ENCODE measurements at regions not wholly inside any gene's neighbourhood (a gene's known extent, or its start where the extent isn't known, plus 50 kb on each side); places are given as distances from the start of the nearest gene placed in this dataset.
"Not testable (repeated sequence)": the region's sequence is repeated elsewhere in the genome, so short reads cannot be mapped to it uniquely, and the experiment has no call there.

DNA sequence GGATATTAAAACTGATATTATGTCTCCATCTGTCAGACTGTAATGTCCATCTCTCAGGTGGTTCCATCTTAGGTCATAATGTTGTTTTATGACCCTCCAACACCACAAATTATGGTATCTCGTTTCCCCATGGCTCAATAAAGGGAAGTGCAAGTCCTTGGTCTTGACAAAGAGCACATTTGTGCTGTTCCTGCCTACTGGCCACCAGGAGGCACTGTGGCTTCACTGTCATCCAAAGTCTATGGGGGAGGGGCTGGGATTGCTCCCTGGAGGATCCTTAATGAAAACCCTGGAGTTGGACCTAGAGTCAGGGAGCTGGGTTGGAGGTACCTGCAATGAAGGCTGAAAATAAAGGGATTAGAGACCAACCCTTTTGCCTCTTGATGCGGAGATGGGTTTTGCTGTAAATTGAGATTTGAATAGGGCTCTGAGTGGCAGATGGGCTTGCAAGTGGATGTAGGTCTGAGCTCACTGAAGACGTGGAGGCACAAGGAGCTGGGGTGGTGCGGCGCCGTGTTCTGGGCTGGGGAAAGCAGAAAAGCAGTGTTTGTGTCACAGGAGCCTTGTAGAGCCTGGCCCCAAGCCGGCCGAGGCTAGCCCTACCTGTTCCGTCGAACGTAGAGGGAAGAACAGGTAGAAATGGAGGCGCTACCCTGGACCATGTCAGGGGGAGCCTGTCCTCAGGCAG is 180.5 kb upstream of the PRSS58 start:
- H3K27me3 Mint-ChIP-seq (ENCODE audit: unreplicated experiment) = peaks cover 3% of the 10 kb centered on the region
- peak; percentile 53 for DNase-seq (ENCODE audit: low spot score)
- TF ChIP-seq, protein P1, sequence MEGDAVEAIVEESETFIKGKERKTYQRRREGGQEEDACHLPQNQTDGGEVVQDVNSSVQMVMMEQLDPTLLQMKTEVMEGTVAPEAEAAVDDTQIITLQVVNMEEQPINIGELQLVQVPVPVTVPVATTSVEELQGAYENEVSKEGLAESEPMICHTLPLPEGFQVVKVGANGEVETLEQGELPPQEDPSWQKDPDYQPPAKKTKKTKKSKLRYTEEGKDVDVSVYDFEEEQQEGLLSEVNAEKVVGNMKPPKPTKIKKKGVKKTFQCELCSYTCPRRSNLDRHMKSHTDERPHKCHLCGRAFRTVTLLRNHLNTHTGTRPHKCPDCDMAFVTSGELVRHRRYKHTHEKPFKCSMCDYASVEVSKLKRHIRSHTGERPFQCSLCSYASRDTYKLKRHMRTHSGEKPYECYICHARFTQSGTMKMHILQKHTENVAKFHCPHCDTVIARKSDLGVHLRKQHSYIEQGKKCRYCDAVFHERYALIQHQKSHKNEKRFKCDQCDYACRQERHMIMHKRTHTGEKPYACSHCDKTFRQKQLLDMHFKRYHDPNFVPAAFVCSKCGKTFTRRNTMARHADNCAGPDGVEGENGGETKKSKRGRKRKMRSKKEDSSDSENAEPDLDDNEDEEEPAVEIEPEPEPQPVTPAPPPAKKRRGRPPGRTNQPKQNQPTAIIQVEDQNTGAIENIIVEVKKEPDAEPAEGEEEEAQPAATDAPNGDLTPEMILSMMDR (IDR thresholded peaks at IDR 0.05; ENCODE audit: unreplicated experiment) = peak; percentile 82
- H3K36me3 Mint-ChIP-seq (ENCODE audit: low read depth, unreplicated experiment) = no peaks in the 10 kb centered on the region
- H3K4me1 Mint-ChIP-seq (ENCODE audit: unreplicated experiment) = peaks cover 24% of the 10 kb centered on the region
- no peaks in the 10 kb centered on the region for H3K9me3 Mint-ChIP-seq (ENCODE audit: unreplicated experiment)
- H3K4me3 Mint-ChIP-seq (ENCODE audit: unreplicated experiment) = no peak overlapping the region
- no peak overlapping the region for H3K27ac Mint-ChIP-seq (ENCODE audit: unreplicated experiment)

DNA sequence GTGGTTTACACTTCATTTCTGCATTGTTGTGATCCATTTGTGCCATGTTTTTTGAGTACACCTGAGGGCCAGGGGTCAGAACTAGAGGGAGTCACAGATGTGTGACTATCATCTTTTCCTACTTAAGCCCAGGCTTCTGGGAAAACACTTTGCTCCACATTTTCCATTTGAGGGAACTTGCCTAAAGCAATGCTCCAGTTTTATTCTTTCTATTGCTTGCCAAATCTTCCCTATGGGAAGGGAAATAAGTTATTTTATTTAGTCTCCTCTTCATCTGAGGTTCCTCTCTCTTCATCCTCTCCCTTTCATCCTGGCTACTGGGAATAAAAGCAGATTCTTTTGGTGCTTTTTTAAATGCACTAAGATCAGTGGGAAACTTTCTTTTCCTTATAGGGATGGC is 179.9 kb upstream of the PRSS58 start:
- Mint-ChIP-seq H3K27me3 (ENCODE audit: unreplicated experiment) (peaks cover 3% of the 10 kb centered on the region), H3K36me3 (ENCODE audit: low read depth, unreplicated experiment) (no peaks in the 10 kb centered on the region), H3K27ac (ENCODE audit: unreplicated experiment) (no peak overlapping the region), H3K9me3 (ENCODE audit: unreplicated experiment) (no peaks in the 10 kb centered on the region), H3K4me3 (ENCODE audit: unreplicated experiment) (no peak overlapping the region), H3K4me1 (ENCODE audit: unreplicated experiment) (peaks cover 22% of the 10 kb centered on the region)
- TF ChIP-seq, protein P1 (IDR thresholded peaks at IDR 0.05; ENCODE audit: unreplicated experiment) = no peak
- DNase-seq (ENCODE audit: low spot score) = no peak

DNA sequence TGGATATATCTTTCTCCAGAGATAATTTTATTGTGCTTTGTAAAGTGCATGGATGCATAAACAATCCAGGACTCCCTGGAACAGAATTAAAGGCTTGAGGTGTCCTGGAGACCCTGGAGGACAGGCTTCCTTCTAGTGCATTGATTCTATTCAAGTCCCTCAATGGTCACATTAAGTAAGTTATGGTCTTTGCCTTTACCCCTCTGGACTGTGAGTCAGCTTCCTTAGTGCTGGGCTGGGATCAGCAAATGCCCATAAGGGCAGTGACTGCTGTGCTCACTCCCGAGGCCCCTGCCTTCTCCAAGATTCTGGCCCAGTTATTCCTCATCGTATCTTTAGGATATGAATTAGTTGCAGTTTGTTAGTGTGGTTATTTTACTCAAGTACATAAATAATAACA is 178.7 kb upstream of the PRSS58 start:
- Mint-ChIP-seq H3K9me3 (ENCODE audit: unreplicated experiment) (no peaks in the 10 kb centered on the region), H3K27ac (ENCODE audit: unreplicated experiment) (no peak overlapping the region), H3K36me3 (ENCODE audit: low read depth, unreplicated experiment) (no peaks in the 10 kb centered on the region), H3K27me3 (ENCODE audit: unreplicated experiment) (peaks cover 3% of the 10 kb centered on the region), H3K4me1 (ENCODE audit: unreplicated experiment) (peaks cover 26% of the 10 kb centered on the region), H3K4me3 (ENCODE audit: unreplicated experiment) (no peak overlapping the region)
- TF ChIP-seq, protein P1 (IDR thresholded peaks at IDR 0.05; ENCODE audit: unreplicated experiment) = no peak
- DNase-seq (ENCODE audit: low spot score) = no peak

DNA sequence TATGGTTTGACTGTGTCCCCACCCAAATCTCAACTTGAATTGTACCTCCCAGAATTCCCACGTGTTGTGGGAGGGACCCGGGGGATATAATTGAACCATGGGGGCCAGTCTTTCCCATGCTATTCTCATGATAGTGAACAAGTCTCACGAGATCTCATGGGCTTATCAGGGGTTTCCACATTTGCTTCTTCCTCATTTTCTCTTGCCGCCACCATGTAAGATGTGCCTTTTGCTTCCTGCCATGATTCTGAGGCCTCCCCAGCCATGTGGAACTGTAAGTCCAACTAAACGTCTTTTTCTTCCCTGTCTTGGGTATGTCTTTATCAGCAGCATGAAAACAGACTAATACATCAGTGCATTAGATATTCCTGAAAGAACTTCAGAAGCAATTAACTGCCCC is 177.7 kb upstream of the PRSS58 start:
- H3K4me3 Mint-ChIP-seq (ENCODE audit: unreplicated experiment); H3K9me3 Mint-ChIP-seq (ENCODE audit: unreplicated experiment); DNase-seq (ENCODE audit: low spot score); H3K27me3 Mint-ChIP-seq (ENCODE audit: unreplicated experiment); H3K27ac Mint-ChIP-seq (ENCODE audit: unreplicated experiment); H3K36me3 Mint-ChIP-seq (ENCODE audit: low read depth, unreplicated experiment): not testable (repeated sequence)
- H3K4me1 Mint-ChIP-seq (ENCODE audit: unreplicated experiment) = peaks cover 16% of the 10 kb centered on the region

DNA sequence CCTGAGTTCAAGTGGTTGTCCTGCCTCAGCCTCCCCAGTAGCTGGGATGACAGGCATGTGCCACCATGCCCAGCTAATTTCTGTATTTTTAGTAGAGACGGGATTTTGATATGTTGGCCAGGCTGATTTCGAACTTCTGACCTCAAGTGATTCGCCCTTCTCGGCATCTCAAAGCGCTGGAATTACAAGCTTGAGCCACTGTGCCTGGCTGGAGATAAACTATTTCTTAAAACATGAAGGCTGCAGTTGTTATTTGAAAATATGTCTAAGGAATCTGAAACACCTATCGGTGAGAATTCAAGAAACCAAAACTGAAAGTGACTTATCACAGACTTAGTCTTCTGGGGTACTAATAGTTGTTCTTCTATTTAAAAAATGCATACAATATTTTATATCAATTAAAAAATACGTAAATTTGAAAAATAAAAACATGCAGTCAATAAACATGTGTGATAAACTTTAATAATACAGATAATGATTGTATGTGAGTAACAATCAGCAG is 176.9 kb upstream of the PRSS58 start:
- H3K9me3 Mint-ChIP-seq (ENCODE audit: unreplicated experiment) = no peaks in the 10 kb centered on the region
- peaks cover 3% of the 10 kb centered on the region for H3K27me3 Mint-ChIP-seq (ENCODE audit: unreplicated experiment)
- no peak overlapping the region for H3K4me3 Mint-ChIP-seq (ENCODE audit: unreplicated experiment)
- H3K36me3 Mint-ChIP-seq (ENCODE audit: low read depth, unreplicated experiment) = no peaks in the 10 kb centered on the region
- no peak for DNase-seq (ENCODE audit: low spot score)
- H3K4me1 Mint-ChIP-seq (ENCODE audit: unreplicated experiment) = peaks cover 16% of the 10 kb centered on the region
- H3K27ac Mint-ChIP-seq (ENCODE audit: unreplicated experiment) = no peak overlapping the region
- TF ChIP-seq, protein P1 (IDR thresholded peaks at IDR 0.05; ENCODE audit: unreplicated experiment) = no peak

DNA sequence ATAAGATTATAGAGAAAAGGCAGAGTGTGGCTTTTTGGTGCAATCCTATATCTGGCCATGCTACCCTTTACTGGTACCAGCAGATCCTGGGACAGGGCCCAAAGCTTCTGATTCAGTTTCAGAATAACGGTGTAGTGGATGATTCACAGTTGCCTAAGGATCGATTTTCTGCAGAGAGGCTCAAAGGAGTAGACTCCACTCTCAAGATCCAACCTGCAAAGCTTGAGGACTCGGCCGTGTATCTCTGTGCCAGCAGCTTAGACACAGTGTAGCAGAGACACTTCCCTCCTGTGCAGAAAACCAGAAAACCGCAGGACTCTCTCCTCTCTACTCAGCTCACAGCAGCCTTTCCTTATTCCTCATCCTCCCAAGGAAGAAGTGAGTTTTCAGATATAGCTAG is 176.3 kb upstream of the PRSS58 start:
- H3K27me3 Mint-ChIP-seq (ENCODE audit: unreplicated experiment); H3K9me3 Mint-ChIP-seq (ENCODE audit: unreplicated experiment): not testable (repeated sequence)

More for the DNA sequence above, 176.3 kb upstream of the PRSS58 start:
- H3K4me1 Mint-ChIP-seq (ENCODE audit: unreplicated experiment) = peaks cover 16% of the 10 kb centered on the region
- H3K4me3 Mint-ChIP-seq (ENCODE audit: unreplicated experiment); H3K27ac Mint-ChIP-seq (ENCODE audit: unreplicated experiment); H3K36me3 Mint-ChIP-seq (ENCODE audit: low read depth, unreplicated experiment); DNase-seq (ENCODE audit: low spot score): not testable (repeated sequence)

All from endothelial cell (in vitro differentiated cells).